ENCODE measurements at regions not wholly inside any gene's neighbourhood (a gene's known extent, or its start where the extent isn't known, plus 50 kb on each side); places are given as distances from the start of the nearest gene placed in this dataset.

DNA sequence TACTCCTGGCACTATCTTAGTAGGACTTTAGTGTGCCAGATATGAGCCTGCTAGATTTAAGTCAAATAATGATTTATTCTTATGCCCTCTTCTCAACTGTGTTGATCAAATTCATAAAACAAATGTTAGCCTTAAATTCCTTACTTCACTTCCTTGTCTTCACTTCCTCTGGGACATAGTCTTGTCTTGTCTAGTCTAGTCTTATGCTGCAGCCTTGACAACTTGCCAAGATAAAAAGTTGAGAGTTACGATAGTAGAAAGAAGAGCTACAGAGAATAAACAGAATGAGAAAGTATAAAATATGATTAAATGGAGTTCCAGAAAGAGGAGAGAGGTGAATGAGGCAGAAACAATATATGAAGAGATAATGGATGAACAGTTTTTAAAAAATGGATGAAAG is 378.1 kb downstream of the DAD1 start:
- TF ChIP-seq POLR2AphosphoS5 (IDR thresholded peaks at IDR 0.05) (no peak), POLR2A (IDR thresholded peaks at IDR 0.05) (no peak)
- no peaks in the 10 kb centered on the region for H3K9me3 ChIP-seq
- DNase-seq: no peak
- no peak overlapping the region for H3K4me3 ChIP-seq
- 48 to 76% (median 63%) methylated on average over 1 of the region's 1 CpG for WGBS, 5 donors
- H3K27me3 ChIP-seq (replicated peaks in 1 of 7): no peaks in the 10 kb centered on the region
- intact Hi-C loops (cut with DNase I; ENCODE audit: low total_unique reads): no loop called here
- no peaks in the 10 kb centered on the region for H3K4me1 ChIP-seq
- no peaks in the 10 kb centered on the region for H3K36me3 ChIP-seq
- H3K27ac ChIP-seq: no peak overlapping the region

DNA sequence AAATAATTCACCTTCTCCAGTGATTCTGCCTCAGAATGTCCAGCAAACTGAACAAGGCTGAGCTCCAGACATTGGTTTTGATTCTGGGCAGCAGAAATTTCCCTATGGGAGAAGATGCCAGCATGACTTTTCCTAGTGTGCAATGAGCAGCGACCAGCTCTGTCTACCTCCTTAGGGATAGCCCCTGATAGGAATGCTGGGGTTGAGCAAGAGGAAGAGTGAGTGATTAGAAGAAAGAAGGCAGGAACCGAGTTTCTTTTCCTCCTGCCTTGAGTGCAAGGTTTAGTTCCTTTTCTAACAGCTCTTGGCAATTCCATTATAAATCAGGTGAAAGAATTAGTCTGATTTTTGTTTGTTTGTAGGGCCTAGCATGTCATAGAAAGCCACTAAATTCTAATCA is 379.0 kb downstream of the DAD1 start:
- Histone ChIP-seq H3K36me3 (no peaks in the 10 kb centered on the region), H3K27me3 (replicated peaks in 1 of 7) (no peaks in the 10 kb centered on the region), H3K27ac (no peak overlapping the region), H3K4me1 (no peaks in the 10 kb centered on the region), H3K4me3 (no peak overlapping the region), H3K9me3 (no peaks in the 10 kb centered on the region)
- no peak for DNase-seq
- TF ChIP-seq POLR2AphosphoS5 (IDR thresholded peaks at IDR 0.05) (no peak), POLR2A (IDR thresholded peaks at IDR 0.05) (no peak)
- TF ChIP-seq, protein P1, sequence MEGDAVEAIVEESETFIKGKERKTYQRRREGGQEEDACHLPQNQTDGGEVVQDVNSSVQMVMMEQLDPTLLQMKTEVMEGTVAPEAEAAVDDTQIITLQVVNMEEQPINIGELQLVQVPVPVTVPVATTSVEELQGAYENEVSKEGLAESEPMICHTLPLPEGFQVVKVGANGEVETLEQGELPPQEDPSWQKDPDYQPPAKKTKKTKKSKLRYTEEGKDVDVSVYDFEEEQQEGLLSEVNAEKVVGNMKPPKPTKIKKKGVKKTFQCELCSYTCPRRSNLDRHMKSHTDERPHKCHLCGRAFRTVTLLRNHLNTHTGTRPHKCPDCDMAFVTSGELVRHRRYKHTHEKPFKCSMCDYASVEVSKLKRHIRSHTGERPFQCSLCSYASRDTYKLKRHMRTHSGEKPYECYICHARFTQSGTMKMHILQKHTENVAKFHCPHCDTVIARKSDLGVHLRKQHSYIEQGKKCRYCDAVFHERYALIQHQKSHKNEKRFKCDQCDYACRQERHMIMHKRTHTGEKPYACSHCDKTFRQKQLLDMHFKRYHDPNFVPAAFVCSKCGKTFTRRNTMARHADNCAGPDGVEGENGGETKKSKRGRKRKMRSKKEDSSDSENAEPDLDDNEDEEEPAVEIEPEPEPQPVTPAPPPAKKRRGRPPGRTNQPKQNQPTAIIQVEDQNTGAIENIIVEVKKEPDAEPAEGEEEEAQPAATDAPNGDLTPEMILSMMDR (IDR thresholded peaks at IDR 0.05 in 8 of 11, conservative IDR thresholded peaks at IDR 0.05 in 3 of 11): no peak
- intact Hi-C loops (cut with DNase I; ENCODE audit: low total_unique reads): no loop called here
- WGBS, 5 donors: 25 to 37% (median 30%) methylated on average over 2 of the region's 2 CpGs

DNA sequence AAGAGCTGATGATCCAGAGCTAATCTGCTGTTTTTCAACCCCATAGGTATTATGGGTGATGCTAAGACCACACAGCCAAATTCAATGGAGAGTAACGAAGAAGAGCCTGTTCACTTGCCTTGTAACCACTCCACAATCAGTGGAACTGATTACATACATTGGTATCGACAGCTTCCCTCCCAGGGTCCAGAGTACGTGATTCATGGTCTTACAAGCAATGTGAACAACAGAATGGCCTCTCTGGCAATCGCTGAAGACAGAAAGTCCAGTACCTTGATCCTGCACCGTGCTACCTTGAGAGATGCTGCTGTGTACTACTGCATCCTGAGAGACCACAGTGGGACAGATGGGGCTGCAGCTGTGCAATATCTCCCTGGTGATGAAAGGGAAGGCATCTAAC is 386.0 kb downstream of the DAD1 start:
- WGBS, 5 donors: 81 to 92% (median 86%) methylated on average over 3 to 5 of the region's 5 CpGs
- Histone ChIP-seq H3K27me3 (replicated peaks in 1 of 7) (no peaks in the 10 kb centered on the region), H3K9me3 (peaks cover 0 to 19% (median 7%) of the 10 kb centered on the region in 8 donors), H3K4me3 (no peak overlapping the region), H3K36me3 (no peaks in the 10 kb centered on the region), H3K4me1 (no peaks in the 10 kb centered on the region), H3K27ac (no peak overlapping the region)
- DNase-seq: no peak
- intact Hi-C loops (cut with DNase I; ENCODE audit: low total_unique reads): no loop called here
- TF ChIP-seq, protein P1 (IDR thresholded peaks at IDR 0.05 in 8 of 11, conservative IDR thresholded peaks at IDR 0.05 in 3 of 11): no peak
- no peak for TF ChIP-seq POLR2A (IDR thresholded peaks at IDR 0.05)
- no peak for TF ChIP-seq POLR2AphosphoS5 (IDR thresholded peaks at IDR 0.05)

DNA sequence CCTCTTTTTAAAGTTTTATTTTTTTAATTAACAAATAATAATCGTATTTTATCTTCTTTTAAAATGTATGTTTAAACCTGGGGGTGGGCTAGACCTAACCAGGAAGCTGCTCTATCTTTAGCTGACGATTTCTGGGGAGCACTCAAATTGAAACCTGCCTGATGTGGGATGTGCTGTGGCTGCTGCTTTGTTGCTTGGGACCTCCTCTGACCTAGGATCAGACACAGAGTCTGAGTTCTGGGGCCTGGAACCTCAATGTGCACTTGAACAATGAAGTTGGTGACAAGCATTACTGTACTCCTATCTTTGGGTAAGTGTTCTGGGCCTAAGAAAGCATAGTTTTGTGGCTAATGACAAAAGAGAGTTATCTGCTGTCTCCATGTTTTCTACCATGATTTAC is 386.7 kb downstream of the DAD1 start:
- TF ChIP-seq POLR2AphosphoS5 (IDR thresholded peaks at IDR 0.05): no peak
- no peak for TF ChIP-seq POLR2A (IDR thresholded peaks at IDR 0.05)
- TF ChIP-seq, protein P1 (IDR thresholded peaks at IDR 0.05 in 8 of 11, conservative IDR thresholded peaks at IDR 0.05 in 3 of 11): no peak
- Histone ChIP-seq H3K4me3 (no peak overlapping the region), H3K9me3 (peaks cover 0 to 22% (median 8%) of the 10 kb centered on the region in 8 donors), H3K4me1 (no peaks in the 10 kb centered on the region), H3K36me3 (no peaks in the 10 kb centered on the region), H3K27ac (no peak overlapping the region), H3K27me3 (replicated peaks in 1 of 7) (no peaks in the 10 kb centered on the region)
- intact Hi-C loops (cut with DNase I; ENCODE audit: low total_unique reads): no loop called here
- no peak for DNase-seq
- WGBS, 5 donors: 55 to 71% (median 60%) methylated on average over 2 of the region's 2 CpGs
